ENCODE measurements at regions not wholly inside any gene's neighbourhood (a gene's known extent, or its start where the extent isn't known, plus 50 kb on each side); places are given as distances from the start of the nearest gene placed in this dataset.
"Not testable (repeated sequence)": the region's sequence is repeated elsewhere in the genome, so short reads cannot be mapped to it uniquely, and the experiment has no call there.

DNA sequence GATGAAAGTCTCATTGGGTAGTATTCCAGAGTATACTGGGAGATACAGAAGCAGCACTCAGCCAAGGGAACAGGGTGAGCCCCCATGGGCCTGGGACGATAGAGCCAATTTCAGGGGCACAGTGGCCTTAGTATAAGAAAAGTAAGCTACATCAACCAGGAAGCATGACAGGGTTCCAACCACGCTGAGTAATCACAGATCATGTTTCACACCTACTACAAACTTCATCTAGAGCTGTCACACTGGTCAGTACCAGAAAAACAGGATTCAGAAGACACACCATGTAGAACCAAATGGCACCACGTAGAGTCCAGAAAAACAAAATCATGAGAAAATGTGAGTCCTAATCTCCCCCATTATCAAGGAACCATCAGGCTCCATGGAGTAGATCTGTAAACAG lies 1292.4 kb upstream of the MIR17HG start:
- Histone ChIP-seq H3K36me3 (ENCODE audit: control insufficient read depth in 2 of 2, insufficient read depth in 1 of 2, low read length in 2 of 2) (no peaks in the 10 kb centered on the region), H3K27ac (ENCODE audit: extremely low read depth, low read depth, low read length) (no peak overlapping the region), H3K9me3 (ENCODE audit: control insufficient read depth, insufficient read depth, low read depth, low read length) (no peaks in the 10 kb centered on the region), H3K4me3 (ENCODE audit: low read depth, low read length) (no peak overlapping the region), H3K4me1 (ENCODE audit: control insufficient read depth, insufficient read depth, low read length) (no peaks in the 10 kb centered on the region)
- ChIA-PET CTCF (no interaction called here), POLR2A (no interaction called here)
- TF ChIP-seq ZNF174 (tag by site-specific recombination; IDR thresholded peaks at IDR 0.05) (no peak), FEZF1 (tag by site-specific recombination; IDR thresholded peaks at IDR 0.05) (no peak), ZNF274 (IDR thresholded peaks at IDR 0.05; ENCODE audit: low read length) (no peak), ZNF274 (tag by site-specific recombination; IDR thresholded peaks at IDR 0.05; ENCODE audit: borderline replicate concordance) (no peak), ZNF350 (tag by site-specific recombination; IDR thresholded peaks at IDR 0.05) (no peak), ZNF521 (tag by site-specific recombination; IDR thresholded peaks at IDR 0.05) (no peak)
- TF ChIP-seq, protein P1, sequence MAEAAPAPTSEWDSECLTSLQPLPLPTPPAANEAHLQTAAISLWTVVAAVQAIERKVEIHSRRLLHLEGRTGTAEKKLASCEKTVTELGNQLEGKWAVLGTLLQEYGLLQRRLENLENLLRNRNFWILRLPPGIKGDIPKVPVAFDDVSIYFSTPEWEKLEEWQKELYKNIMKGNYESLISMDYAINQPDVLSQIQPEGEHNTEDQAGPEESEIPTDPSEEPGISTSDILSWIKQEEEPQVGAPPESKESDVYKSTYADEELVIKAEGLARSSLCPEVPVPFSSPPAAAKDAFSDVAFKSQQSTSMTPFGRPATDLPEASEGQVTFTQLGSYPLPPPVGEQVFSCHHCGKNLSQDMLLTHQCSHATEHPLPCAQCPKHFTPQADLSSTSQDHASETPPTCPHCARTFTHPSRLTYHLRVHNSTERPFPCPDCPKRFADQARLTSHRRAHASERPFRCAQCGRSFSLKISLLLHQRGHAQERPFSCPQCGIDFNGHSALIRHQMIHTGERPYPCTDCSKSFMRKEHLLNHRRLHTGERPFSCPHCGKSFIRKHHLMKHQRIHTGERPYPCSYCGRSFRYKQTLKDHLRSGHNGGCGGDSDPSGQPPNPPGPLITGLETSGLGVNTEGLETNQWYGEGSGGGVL (tag by site-specific recombination; IDR thresholded peaks at IDR 0.05): no peak

DNA sequence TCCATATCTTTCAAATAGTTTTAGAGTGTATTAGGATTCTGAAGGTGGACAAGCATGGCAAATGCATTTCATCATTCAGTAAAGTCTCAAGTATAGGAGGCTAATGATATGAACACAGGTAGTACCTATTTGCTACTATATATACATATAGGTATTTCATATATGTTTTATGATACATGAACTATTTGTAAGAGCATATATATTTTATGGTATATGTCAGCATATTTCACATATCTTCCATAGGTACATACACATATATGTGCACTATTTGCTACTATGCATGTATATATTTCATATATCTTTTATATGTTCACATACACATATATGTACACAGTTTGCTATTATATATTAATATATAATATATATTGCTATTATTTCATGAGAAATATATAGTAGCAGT lies 1291.7 kb upstream of the MIR17HG start:
- H3K4me3 ChIP-seq (ENCODE audit: low read depth, low read length): no peak overlapping the region
- ChIA-PET CTCF (no interaction called here), POLR2A (no interaction called here)
- H3K27ac ChIP-seq (ENCODE audit: extremely low read depth, low read depth, low read length): no peak overlapping the region
- no peaks in the 10 kb centered on the region for H3K4me1 ChIP-seq (ENCODE audit: control insufficient read depth, insufficient read depth, low read length)
- H3K9me3 ChIP-seq (ENCODE audit: control insufficient read depth, insufficient read depth, low read depth, low read length): no peaks in the 10 kb centered on the region
- no peaks in the 10 kb centered on the region for H3K36me3 ChIP-seq (ENCODE audit: control insufficient read depth in 2 of 2, insufficient read depth in 1 of 2, low read length in 2 of 2)
- no peak for TF ChIP-seq ZBTB17 (tag by site-specific recombination; IDR thresholded peaks at IDR 0.05)

DNA sequence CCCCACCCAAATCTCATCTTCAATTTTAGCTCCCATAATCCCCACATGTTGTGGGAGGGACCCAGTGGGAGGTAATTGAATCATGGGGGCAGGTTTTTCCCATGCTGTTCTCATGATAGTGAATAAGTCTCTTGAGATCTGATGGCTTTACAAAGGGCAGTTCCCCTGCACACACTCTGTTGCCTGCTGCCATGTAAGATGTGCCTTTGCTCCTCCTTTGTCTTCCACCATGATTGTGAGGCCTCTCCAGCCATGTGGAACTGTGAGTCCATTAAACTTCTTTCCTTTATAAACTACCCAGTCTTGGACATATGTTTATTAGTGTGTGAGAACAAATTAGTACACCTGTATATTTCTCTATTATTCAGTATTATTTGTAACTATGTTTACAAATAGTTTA lies 1283.3 kb upstream of the MIR17HG start:
- H3K9me3 ChIP-seq (ENCODE audit: control insufficient read depth, insufficient read depth, low read depth, low read length); H3K4me3 ChIP-seq (ENCODE audit: low read depth, low read length); H3K4me1 ChIP-seq (ENCODE audit: control insufficient read depth, insufficient read depth, low read length); POLR2A ChIA-PET; CTCF ChIA-PET; H3K36me3 ChIP-seq (ENCODE audit: control insufficient read depth in 2 of 2, insufficient read depth in 1 of 2, low read length in 2 of 2); H3K27ac ChIP-seq (ENCODE audit: extremely low read depth, low read depth, low read length): not testable (repeated sequence)
- peak; percentile 58 for TF ChIP-seq SETDB1 (IDR thresholded peaks at IDR 0.05; ENCODE audit: insufficient read length, low read length)

DNA sequence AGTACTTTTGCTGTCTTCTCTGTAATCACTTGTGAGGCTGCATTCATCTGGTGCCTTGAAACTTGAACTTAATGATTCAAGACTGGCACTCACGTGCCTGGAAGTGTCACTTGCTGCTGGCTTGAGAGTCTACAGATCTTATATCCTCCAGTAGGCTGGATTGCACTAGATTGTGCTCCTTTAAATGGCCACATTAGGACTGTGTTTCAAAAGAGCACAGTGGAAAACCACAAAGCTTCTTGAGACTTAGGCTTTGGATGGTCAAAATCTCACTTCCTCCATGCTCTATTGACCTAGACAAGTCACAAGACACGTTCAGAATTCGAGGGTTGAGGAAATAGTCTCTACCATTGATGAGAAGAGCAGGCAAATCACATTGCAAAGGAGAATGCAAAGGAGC lies 1278.8 kb upstream of the MIR17HG start:
- ChIA-PET CTCF (no interaction called here), POLR2A (no interaction called here)
- H3K27ac ChIP-seq (ENCODE audit: extremely low read depth, low read depth, low read length): no peak overlapping the region
- no peaks in the 10 kb centered on the region for H3K4me1 ChIP-seq (ENCODE audit: control insufficient read depth, insufficient read depth, low read length)
- H3K9me3 ChIP-seq (ENCODE audit: control insufficient read depth, insufficient read depth, low read depth, low read length): no peaks in the 10 kb centered on the region
- H3K36me3 ChIP-seq (ENCODE audit: control insufficient read depth in 2 of 2, insufficient read depth in 1 of 2, low read length in 2 of 2): no peaks in the 10 kb centered on the region
- TF ChIP-seq, protein P2, sequence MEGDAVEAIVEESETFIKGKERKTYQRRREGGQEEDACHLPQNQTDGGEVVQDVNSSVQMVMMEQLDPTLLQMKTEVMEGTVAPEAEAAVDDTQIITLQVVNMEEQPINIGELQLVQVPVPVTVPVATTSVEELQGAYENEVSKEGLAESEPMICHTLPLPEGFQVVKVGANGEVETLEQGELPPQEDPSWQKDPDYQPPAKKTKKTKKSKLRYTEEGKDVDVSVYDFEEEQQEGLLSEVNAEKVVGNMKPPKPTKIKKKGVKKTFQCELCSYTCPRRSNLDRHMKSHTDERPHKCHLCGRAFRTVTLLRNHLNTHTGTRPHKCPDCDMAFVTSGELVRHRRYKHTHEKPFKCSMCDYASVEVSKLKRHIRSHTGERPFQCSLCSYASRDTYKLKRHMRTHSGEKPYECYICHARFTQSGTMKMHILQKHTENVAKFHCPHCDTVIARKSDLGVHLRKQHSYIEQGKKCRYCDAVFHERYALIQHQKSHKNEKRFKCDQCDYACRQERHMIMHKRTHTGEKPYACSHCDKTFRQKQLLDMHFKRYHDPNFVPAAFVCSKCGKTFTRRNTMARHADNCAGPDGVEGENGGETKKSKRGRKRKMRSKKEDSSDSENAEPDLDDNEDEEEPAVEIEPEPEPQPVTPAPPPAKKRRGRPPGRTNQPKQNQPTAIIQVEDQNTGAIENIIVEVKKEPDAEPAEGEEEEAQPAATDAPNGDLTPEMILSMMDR (tag by site-specific recombination; IDR thresholded peaks at IDR 0.05): no peak
- no peak for TF ChIP-seq ZNF677 (tag by site-specific recombination; IDR thresholded peaks at IDR 0.05)
- TF ChIP-seq ZNF114 (tag by site-specific recombination; IDR thresholded peaks at IDR 0.05): no peak
- no peak for TF ChIP-seq ZNF169 (tag by site-specific recombination; IDR thresholded peaks at IDR 0.05)
- TF ChIP-seq ZNF747 (tag by site-specific recombination; IDR thresholded peaks at IDR 0.05): no peak
- no peak for TF ChIP-seq ZNF768 (tag by site-specific recombination; IDR thresholded peaks at IDR 0.05)
- no peak for TF ChIP-seq ZNF311 (tag by site-specific recombination; IDR thresholded peaks at IDR 0.05; ENCODE audit: borderline replicate concordance)
- no peak for TF ChIP-seq ZNF785 (tag by site-specific recombination; IDR thresholded peaks at IDR 0.05)
- TF ChIP-seq ZNF121 (tag by site-specific recombination; IDR thresholded peaks at IDR 0.05): no peak
- no peak for TF ChIP-seq ZNF600 (tag by site-specific recombination; IDR thresholded peaks at IDR 0.05)
- no peak for TF ChIP-seq ZNF549 (tag by site-specific recombination; IDR thresholded peaks at IDR 0.05)
- TF ChIP-seq IKZF3 (tag by site-specific recombination; IDR thresholded peaks at IDR 0.05): no peak
- no peak for TF ChIP-seq ZNF416 (tag by site-specific recombination; IDR thresholded peaks at IDR 0.05)
- no peak for TF ChIP-seq ZNF19 (tag by site-specific recombination; IDR thresholded peaks at IDR 0.05; ENCODE audit: low read depth)
- TF ChIP-seq ZSCAN23 (tag by site-specific recombination; IDR thresholded peaks at IDR 0.05): no peak
- TF ChIP-seq, protein P3, sequence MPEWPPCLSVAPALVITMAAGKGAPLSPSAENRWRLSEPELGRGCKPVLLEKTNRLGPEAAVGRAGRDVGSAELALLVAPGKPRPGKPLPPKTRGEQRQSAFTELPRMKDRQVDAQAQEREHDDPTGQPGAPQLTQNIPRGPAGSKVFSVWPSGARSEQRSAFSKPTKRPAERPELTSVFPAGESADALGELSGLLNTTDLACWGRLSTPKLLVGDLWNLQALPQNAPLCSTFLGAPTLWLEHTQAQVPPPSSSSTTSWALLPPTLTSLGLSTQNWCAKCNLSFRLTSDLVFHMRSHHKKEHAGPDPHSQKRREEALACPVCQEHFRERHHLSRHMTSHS (tag by site-specific recombination; IDR thresholded peaks at IDR 0.05): no peak
- no peak for TF ChIP-seq YY1 (tag by site-specific recombination; IDR thresholded peaks at IDR 0.05)
- no peak for TF ChIP-seq ZNF660 (tag by site-specific recombination; IDR thresholded peaks at IDR 0.05)
- no peak overlapping the region for H3K4me3 ChIP-seq (ENCODE audit: low read depth, low read length)

Measured in HEK293 (cell line).